ENCODE measurements at regions not wholly inside any gene's neighbourhood (a gene's known extent, or its start where the extent isn't known, plus 50 kb on each side); places are given as distances from the start of the nearest gene placed in this dataset.

GRCh38 chr22:22759889-22760546 lies 115.6 kb downstream of the GGTLC2 start:
- no peaks in the 10 kb centered on the region for H3K36me3 ChIP-seq
- H3K4me3 ChIP-seq (ENCODE audit: low read depth, low read length): no peak overlapping the region
- no peaks in the 10 kb centered on the region for H3K27me3 ChIP-seq (ENCODE audit: insufficient read depth, low read depth, severe bottlenecking)
- TF ChIP-seq, protein P1, sequence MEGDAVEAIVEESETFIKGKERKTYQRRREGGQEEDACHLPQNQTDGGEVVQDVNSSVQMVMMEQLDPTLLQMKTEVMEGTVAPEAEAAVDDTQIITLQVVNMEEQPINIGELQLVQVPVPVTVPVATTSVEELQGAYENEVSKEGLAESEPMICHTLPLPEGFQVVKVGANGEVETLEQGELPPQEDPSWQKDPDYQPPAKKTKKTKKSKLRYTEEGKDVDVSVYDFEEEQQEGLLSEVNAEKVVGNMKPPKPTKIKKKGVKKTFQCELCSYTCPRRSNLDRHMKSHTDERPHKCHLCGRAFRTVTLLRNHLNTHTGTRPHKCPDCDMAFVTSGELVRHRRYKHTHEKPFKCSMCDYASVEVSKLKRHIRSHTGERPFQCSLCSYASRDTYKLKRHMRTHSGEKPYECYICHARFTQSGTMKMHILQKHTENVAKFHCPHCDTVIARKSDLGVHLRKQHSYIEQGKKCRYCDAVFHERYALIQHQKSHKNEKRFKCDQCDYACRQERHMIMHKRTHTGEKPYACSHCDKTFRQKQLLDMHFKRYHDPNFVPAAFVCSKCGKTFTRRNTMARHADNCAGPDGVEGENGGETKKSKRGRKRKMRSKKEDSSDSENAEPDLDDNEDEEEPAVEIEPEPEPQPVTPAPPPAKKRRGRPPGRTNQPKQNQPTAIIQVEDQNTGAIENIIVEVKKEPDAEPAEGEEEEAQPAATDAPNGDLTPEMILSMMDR (IDR thresholded peaks at IDR 0.05; ENCODE audit: low read depth, low read length): no peak
- H3K9me3 ChIP-seq (ENCODE audit: severe bottlenecking): no peaks in the 10 kb centered on the region
- no peak overlapping the region for H3K27ac ChIP-seq
- no peak for DNase-seq

GRCh38 chr22:22761606-22761962 lies 117.2 kb downstream of the GGTLC2 start:
- no peak for DNase-seq
- Histone ChIP-seq H3K27ac (no peak overlapping the region), H3K9me3 (ENCODE audit: severe bottlenecking) (no peaks in the 10 kb centered on the region), H3K4me3 (ENCODE audit: low read depth, low read length) (no peak overlapping the region), H3K27me3 (ENCODE audit: insufficient read depth, low read depth, severe bottlenecking) (no peaks in the 10 kb centered on the region), H3K36me3 (no peaks in the 10 kb centered on the region)
- TF ChIP-seq, protein P1 (IDR thresholded peaks at IDR 0.05; ENCODE audit: low read depth, low read length): no peak

GRCh38 chr22:22761963-22762772 lies 117.8 kb downstream of the GGTLC2 start:
- no peak for DNase-seq
- Histone ChIP-seq H3K4me3 (ENCODE audit: low read depth, low read length) (no peak overlapping the region), H3K27ac (no peak overlapping the region), H3K36me3 (no peaks in the 10 kb centered on the region), H3K27me3 (ENCODE audit: insufficient read depth, low read depth, severe bottlenecking) (no peaks in the 10 kb centered on the region), H3K9me3 (ENCODE audit: severe bottlenecking) (no peaks in the 10 kb centered on the region)
- TF ChIP-seq, protein P1 (IDR thresholded peaks at IDR 0.05; ENCODE audit: low read depth, low read length): no peak

DNA sequence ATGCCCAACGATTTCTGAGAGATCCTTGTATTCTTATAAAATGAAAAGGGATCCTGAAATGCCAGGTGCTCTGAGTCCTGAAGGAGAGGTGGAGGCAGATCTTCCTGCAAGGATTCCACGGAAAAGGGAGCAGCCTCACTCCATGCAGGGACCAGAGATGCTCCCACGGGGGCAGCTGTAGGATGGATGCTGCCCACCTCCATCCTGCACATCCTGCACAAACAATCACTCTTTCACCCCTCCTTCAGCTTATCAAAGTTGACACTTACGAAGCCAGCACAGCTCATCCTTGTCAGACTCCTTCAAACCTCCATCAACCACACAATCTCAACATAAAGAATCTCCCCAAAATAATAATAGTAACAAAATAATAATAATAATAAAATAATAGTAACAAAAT lies 119.1 kb downstream of the GGTLC2 start:
- TF ChIP-seq, protein P1 (IDR thresholded peaks at IDR 0.05; ENCODE audit: low read depth, low read length): no peak
- H3K27me3 ChIP-seq (ENCODE audit: insufficient read depth, low read depth, severe bottlenecking): no peaks in the 10 kb centered on the region

DNA sequence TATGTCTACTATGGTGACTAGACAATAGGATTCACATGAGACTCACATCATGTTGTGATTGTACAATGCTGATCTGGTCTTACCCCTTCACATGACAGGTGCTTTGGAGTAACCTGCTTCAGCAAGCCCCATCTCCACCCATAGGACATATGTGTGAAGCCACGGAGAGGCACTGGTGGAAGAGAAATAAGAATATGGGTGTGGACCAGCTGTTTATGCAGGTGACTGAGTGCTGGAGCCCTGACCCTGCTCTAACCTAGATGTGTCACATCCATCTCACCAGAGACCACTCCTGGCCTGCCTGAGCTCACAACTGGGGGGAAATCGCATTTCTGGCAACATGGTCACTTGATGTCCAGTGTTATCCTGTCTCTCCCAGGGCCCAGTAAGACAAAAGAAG lies 119.7 kb downstream of the GGTLC2 start:
- Histone ChIP-seq H3K27me3 (ENCODE audit: insufficient read depth, low read depth, severe bottlenecking) (no peaks in the 10 kb centered on the region), H3K9me3 (ENCODE audit: severe bottlenecking) (no peaks in the 10 kb centered on the region), H3K27ac (no peak overlapping the region), H3K4me3 (ENCODE audit: low read depth, low read length) (no peak overlapping the region), H3K36me3 (no peaks in the 10 kb centered on the region)
- no peak for DNase-seq
- TF ChIP-seq, protein P1 (IDR thresholded peaks at IDR 0.05; ENCODE audit: low read depth, low read length): no peak

More for the DNA sequence above, 119.1 kb downstream of the GGTLC2 start:
- H3K4me3 ChIP-seq (ENCODE audit: low read depth, low read length): no peak overlapping the region
- H3K27ac ChIP-seq: no peak overlapping the region
- no peaks in the 10 kb centered on the region for H3K9me3 ChIP-seq (ENCODE audit: severe bottlenecking)
- no peak for DNase-seq
- no peaks in the 10 kb centered on the region for H3K36me3 ChIP-seq
